ENCODE measurements at regions not wholly inside any gene's neighbourhood (a gene's known extent, or its start where the extent isn't known, plus 50 kb on each side); places are given as distances from the start of the nearest gene placed in this dataset.

DNA sequence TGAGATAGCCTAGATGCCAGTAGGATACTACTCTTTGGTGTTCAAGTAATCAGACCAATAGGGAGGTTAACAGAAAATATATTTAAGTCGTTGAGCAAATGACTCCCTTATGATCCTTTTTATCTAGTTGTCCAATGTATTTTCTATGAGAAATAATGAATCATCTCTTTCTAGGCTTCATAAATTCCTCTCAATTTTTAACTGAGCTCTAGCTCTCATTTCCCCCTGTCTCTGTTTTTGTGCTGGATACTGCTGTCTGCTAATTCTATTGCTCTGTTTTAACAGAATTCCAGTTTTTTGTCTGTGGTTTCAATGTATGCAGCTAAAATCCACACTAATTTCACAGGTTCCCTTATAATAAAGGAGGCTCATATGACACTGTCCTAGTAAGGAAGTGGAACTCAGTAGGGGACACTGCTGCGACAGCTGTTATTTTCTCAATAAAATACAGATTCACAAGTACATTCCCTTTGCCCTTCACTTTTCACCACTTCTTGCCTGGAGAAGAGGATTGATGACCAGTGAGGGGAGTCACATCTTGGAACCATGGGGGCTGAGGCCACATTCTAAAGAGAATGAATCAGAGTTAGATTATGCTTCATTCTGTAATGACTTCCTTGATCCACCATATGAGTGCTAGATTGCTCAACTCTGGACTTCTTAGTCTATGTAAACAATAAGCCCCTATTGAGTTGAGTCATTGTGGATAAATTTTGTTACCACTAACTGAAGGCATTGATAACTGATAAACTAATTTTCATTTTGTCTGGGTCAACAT is 558.7 kb upstream of the KCNMB2 start:
- no peak for DNase-seq

GRCh38 chr3:177978946-177979345 is 557.3 kb upstream of the KCNMB2 start:
- DNase-seq = no peak

GRCh38 chr3:177979703-177980102 is 556.5 kb upstream of the KCNMB2 start:
- no peak for DNase-seq

- DNase-seq = no peak
These were observed 554.7 kb upstream of the KCNMB2 start for GRCh38 chr3:177981576-177981975.

DNA sequence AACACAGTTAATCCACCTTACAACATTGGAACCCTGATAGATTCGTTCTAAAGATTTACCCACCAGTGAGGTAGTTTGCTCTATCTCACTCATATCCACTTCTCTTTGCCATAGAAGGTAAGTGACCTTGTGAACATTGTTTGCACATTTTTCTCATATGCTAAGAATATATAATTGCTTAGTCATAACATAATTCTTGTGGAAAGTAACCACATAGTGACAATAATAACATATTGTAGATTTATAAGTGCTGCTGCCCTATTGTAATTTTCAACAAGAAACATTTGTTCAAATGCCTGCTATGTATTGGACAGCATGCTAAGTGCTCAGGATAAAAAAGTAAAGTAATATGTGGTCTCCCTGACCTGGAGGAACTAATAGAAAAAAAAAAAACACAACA is 554.2 kb upstream of the KCNMB2 start:
- no peak for DNase-seq

DNA sequence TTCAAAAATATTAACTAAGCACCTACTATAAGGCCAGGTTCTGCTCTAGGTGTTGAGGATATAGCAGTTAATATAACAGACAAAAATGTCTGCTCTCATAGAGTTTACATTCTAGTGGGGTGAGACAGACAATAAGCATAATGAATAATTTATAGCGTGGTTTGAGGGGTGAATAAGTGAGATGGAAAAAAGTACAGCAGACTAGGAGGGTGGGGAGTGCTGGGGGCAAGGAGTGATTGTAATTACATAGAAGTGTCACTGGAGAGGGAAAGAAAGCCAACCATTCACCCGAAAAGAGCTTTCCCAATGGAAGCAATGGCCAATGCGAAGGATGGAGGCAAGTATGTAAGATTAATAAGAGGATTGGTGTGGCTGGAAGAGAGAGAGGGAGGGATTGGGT is 552.9 kb upstream of the KCNMB2 start:
- no peak for DNase-seq

DNA sequence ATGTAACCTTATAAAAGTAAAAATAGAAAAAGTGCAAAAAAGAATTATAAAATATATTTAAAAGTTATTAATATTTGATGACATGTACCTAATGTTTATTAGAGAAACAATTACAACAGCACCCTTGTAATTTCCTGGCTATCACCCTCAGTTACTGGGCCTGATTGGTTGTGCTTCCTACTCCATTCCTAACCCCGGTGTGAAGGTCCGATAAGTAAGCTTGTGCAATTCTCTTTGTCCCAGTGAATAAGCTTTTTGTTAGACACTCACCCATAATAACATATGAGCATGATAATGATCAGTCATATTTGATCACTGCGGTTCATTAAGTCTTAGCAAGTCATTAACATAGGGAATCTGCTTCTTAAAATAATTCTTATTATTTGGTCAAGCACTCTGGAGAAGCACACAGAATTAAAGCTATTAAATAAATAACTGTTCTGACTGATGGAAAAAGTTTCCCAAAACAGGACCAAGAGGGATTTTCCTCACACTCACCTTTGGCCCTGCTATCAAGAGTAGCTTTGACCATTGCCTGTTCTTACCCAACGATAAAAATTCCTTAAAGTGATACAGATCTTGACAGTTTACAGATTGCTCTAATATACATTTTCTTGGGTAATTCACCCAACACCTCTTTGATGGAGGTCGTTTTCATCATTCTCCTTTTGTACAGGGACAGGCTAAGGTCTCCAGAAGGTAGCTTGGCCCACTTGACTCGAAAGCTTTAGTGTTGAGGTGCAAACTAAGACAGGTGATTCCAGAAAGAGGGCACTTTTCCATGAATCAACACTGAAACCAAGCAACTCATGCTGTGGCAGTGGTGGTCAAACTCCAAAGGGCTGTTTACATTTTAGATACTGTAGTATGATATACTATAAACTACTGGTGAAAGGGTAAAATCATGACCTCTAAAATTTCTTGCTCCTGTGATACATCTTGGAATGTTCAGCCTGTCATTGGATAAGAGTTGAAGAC is 543.0 kb upstream of the KCNMB2 start:
- no peak for DNase-seq

- no peak for DNase-seq
These were observed 541.3 kb upstream of the KCNMB2 start for GRCh38 chr3:177994976-177995375.

GRCh38 chr3:177995381-177996085 is 540.7 kb upstream of the KCNMB2 start:
- DNase-seq = no peak

DNA sequence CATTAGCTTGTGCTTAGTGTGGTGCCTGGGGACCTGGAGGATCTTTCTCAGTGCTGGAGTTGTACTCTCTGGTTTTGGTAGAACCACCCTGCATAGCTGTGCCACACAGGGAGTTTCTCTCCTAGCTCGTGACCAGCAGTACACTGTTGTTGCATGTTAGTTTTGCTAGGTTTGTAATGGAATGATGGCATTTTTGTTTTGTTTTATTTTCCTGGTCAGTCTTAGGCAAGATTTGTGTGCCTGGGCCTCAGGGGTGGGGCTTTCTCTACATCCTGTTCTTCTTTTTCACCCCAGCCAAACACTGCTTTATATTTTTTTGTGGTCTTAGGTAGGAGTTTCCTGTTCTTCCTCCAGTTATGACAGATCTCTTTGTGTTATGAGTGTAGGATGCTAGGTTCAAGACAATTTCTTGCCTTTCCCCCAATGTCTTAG is 534.5 kb upstream of the KCNMB2 start:
- peak; percentile 3 for DNase-seq

DNA sequence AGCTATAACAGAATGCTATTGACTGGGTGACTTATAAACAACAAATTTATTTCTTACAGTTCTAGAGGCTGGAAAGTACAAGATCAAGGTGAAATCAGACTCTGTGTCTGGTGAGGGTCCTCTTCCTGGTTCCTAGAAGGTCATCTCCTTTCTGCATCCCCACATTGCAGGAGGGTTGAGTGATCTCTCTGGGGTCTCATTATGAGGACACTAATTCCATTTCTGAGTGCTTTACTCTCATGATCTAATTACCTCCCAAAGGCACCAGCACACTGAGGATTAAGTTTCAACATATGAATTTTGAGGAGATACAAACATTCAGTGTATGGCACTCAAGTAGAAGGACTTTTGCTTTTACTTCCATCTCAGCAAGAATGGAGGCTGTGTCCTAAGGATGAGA is 534.1 kb upstream of the KCNMB2 start:
- no peak for DNase-seq

DNA sequence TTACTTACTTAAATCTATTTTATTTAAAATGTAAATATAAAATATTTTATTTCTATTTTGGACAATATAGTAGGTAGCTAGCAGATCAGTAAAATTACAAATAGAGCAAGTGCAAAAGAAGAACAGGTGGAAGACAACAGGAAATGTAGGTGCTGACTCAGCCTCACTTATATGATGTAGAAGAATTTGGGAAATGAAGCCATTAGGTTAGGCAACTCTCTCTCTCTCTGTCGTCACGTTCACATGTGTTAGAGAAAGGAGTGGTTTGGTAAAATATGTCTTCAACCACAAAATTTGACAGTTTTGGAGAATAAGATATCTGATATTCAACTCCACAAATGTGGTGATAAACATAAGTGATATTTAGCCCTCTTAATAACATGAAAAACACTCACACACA is 532.5 kb upstream of the KCNMB2 start:
- no peak for DNase-seq

DNA sequence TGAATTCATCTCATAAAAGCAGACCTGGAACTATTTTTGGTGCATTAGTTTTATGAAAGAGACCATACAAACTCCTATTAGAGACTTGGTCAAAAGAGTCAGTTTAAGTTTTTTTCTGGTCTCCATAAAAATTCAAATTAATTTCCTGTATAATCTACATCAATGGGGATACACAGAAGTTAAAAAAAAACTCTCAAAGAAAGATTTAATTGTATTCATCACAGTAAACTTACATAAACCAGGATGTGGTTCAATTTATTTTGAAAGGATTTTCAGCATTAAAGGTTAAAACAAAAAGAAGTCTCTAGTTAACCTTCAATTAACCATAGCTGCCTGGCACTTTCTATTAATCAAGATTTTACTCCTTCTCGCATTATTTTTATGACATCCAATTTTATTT is 530.3 kb upstream of the KCNMB2 start:
- DNase-seq = no peak

DNA sequence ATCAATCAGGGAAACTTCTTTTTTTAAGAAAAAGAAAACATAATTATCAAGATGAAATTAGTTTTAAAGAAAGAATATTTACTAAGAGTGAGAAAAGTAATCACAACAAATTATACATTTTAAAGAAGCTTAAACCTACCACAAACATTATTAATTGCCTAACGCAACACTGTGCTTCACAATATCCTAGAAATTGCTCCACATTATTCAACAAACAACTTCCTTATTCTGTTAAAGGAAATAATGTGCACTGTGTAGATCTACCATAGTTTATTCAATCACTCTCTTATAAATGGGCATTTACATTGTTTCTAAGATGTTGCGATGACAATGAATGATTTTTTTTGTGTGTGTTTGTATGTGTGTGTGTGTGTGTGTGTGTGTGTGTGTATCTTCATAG is 525.9 kb upstream of the KCNMB2 start:
- DNase-seq = no peak

DNA sequence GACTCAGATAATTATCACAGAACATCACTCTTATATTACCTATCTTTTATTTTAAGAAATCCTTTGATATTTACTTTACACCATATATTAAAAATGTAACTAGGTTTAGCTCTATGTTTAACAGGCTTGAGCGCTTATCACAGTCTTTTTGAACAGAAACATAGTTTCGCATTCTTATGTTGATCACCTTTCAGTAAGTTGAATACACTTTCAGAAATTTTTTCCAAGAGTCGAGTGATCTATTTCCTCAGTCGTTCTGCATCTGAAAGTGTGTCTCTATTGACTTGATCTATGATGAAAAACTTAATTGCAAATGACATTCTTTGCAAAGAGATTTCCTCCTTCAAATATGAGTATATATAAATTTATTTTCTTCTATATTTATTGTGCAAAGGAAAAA is 516.6 kb upstream of the KCNMB2 start:
- no peak for DNase-seq

DNA sequence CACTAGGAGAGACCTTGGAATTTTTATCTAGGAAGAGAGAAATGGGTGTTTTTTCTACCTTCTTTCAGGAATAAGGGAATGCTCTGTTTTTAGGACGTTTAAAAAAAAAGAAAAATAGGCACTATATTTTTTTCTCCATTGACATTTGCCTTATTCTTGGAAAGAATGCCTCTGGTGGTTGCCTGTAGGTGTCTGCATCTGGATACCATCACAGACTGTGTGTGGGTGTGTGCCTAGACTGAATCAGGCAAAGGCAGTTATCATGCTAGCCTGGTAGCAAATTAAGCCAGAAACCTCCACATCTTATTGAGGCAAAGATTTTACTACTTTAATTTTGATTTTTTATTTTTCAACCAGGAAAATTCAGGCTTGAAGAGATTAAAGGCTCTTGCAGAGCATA is 513.6 kb upstream of the KCNMB2 start:
- DNase-seq = no peak

- no peak for DNase-seq
These were observed 507.3 kb upstream of the KCNMB2 start for GRCh38 chr3:178028933-178029332.

- no peak for DNase-seq
These were observed 499.6 kb upstream of the KCNMB2 start for GRCh38 chr3:178036451-178037144.

DNA sequence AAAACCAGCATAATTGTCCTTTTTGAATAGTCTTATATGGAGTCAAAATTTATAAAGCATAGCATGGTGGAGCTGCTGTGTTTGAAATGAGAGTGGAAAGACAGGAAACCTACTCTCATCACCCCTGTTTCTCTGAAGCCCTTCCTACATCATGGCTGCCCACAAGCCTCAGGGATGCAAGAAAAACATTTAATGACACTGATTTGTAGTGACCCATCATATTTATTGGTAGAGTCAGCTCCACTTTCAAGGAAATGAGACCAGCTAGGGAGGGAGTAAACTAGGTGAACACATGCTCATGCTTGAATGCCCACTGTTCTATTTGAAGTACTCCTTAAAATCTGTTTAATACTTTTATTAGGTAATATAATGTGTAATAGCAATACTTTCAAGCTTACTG is 494.3 kb upstream of the KCNMB2 start:
- no peak for DNase-seq

- no peak for DNase-seq
These were observed 493.9 kb upstream of the KCNMB2 start for GRCh38 chr3:178042376-178042775.

DNA sequence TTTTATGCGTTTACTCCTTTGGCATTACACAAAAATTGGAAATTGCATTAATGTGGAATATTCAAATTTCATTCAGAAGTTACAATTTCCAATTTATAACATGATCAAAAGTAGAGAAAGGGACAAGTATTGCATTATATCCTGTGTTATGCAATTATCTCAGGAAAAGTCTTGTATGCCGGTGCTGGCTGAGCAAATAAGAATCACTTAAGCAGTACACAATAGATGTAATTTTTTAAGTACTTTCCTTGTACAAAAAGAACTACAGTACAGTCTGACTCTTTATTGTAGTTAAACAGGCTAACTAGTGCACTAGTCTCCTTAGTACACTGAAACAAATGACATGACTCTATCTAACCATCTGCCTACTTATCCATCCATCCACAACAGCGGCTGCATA is 493.2 kb upstream of the KCNMB2 start:
- DNase-seq = no peak

- no peak for DNase-seq
These were observed 491.9 kb upstream of the KCNMB2 start for GRCh38 chr3:178044320-178044719.

DNA sequence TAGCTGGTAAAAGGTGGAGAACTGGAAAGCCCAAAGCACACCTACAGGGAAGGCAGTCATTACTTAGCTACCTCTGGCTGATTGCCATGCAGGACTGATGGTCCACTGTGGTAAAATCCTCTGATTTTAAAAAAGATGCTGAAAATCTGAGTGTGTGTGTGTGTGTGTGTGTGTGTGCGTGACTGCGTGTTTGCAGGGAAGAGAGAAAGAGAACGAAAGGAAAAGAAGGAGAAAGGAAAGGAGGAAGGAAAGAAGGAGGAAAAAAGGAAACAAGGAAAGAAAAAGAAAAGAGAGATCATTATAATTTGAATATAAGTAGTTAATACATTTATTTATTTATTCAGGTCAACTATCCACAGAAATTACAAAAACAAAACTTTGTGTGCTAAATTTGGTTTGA is 488.7 kb upstream of the KCNMB2 start:
- no peak for DNase-seq
